Panc1 (cell line): ENCODE measurements at regions not wholly inside any gene's neighbourhood (a gene's known extent, or its start where the extent isn't known, plus 50 kb on each side); places are given as distances from the start of the nearest gene placed in this dataset.

Source experiments
- ATAC-seq: fragments of 200-7000 bp; cut with Tn5 transposase; 2 replicates; pipeline ENCODE4 v1.9.1; 2020; ENCODE audit warnings: mild to moderate bottlenecking, moderate library complexity
- BruUV-seq: library from RNA; stranded (reverse); fragments of 400-500 nt; replicated peaks from 2 replicates; lab custom pipeline; 2021; lab: Mats Ljungman, UMichigan
- CTCF ChIA-PET: fragments of 300-600 bp; sonication (Branson Sonifier 250); formaldehyde crosslinking; loops from one replicate; lab custom pipeline; 2022; ENCODE audit warnings: antibody characterized with exemption; lab: Charles Lee
- POLR2A ChIA-PET: fragments of 300-600 bp; sonication (Branson Sonifier 250); formaldehyde crosslinking; loops from one replicate; lab custom pipeline; 2022; ENCODE audit warnings: antibody characterized with exemption; lab: Charles Lee
- DNase-seq: peaks from one replicate; pipeline ENCODE4 v3.0.0-alpha.2; 2010; ENCODE audit warnings: low read depth, low spot score
- H3K27ac ChIP-seq: 2 replicates; pipeline ENCODE4 v1.5.1; 2011; ENCODE audit warnings: mild to moderate bottlenecking, low read length, inconsistent platforms
- H3K27me3 ChIP-seq: fragments of 200-500 bp; sonication (Bioruptor generic); 2 replicates; pipeline ENCODE4 v1.6.0; 2014; ENCODE audit warnings: low read length, inconsistent platforms; ENCODE audit not compliant: control insufficient read depth, insufficient read depth
- H3K36me3 ChIP-seq: fragments of 200-500 bp; sonication (Bioruptor generic); 2 replicates; pipeline ENCODE4 v1.5.1; 2014; ENCODE audit warnings: inconsistent platforms, mild to moderate bottlenecking, low read length, moderate library complexity; ENCODE audit not compliant: control insufficient read depth, insufficient read depth
- H3K4me1 ChIP-seq: 2 replicates; pipeline ENCODE4 v1.5.1; 2011; ENCODE audit warnings: inconsistent platforms, mild to moderate bottlenecking, low read length, moderate library complexity; ENCODE audit not compliant: control insufficient read depth, insufficient read depth
- H3K4me3 ChIP-seq, 2 experiments: 2 replicates each; pipeline ENCODE4 v1.5.1; 2011 to 2012; ENCODE audit warnings: low read depth in 2 of 2, low read length in 2 of 2, mild to moderate bottlenecking in 2 of 2, inconsistent platforms in 1 of 2, moderate library complexity in 1 of 2
- H3K9me3 ChIP-seq: fragments of 200-500 bp; sonication (Bioruptor generic); 2 replicates; pipeline ENCODE4 v1.5.1; 2014; ENCODE audit warnings: low read depth, mild to moderate bottlenecking, inconsistent platforms, low read length, moderate library complexity; ENCODE audit not compliant: control insufficient read depth, insufficient read depth
- POLR2AphosphoS5 ChIP-seq: IDR thresholded peaks from 2 replicates; pipeline ENCODE4 v1.6.1; 2012; ENCODE audit warnings: mild to moderate bottlenecking, low read depth, low read length, moderate library complexity
- SIN3A ChIP-seq: IDR thresholded peaks from 2 replicates; pipeline ENCODE4 v1.6.1; 2012; ENCODE audit warnings: low read depth, mild to moderate bottlenecking, low read length, moderate library complexity, borderline replicate concordance; ENCODE audit not compliant: insufficient read depth
- TCF7L2 ChIP-seq: IDR thresholded peaks from 2 replicates; pipeline ENCODE4 v1.6.1; 2011; ENCODE audit warnings: mild to moderate bottlenecking, low read depth, low read length, inconsistent platforms
- in situ Hi-C: cut with HindIII; loops from 2 replicates; pipeline ENCODE4 v1.10.0; 2016; ENCODE audit warnings: low sequenced_read_pairs, low pct_unique_long_range_greater_than_20kb
- intact Hi-C: fragments of 100-400 bp; cut with micrococcal nuclease; formaldehyde crosslinking; loops from one replicate; pipeline ENCODE4 v1.10.0; 2022; ENCODE audit not compliant: unreplicated experiment
- TF ChIP-seq, protein P1 (sequence below): fragments of 450-650 bp; IDR thresholded peaks from 2 replicates; pipeline ENCODE4 v1.5.1; 2017; ENCODE audit warnings: mild to moderate bottlenecking
- TF ChIP-seq, protein P2 (sequence below), 2 experiments: IDR thresholded peaks; 2 replicates each; pipeline ENCODE4 v1.6.1; 2011 to 2012; ENCODE audit warnings: low read depth in 2 of 2, control low read depth in 1 of 2, low read length in 1 of 2, mild to moderate bottlenecking in 1 of 2, moderate library complexity in 1 of 2; ENCODE audit not compliant: insufficient read depth in 1 of 2

DNA sequence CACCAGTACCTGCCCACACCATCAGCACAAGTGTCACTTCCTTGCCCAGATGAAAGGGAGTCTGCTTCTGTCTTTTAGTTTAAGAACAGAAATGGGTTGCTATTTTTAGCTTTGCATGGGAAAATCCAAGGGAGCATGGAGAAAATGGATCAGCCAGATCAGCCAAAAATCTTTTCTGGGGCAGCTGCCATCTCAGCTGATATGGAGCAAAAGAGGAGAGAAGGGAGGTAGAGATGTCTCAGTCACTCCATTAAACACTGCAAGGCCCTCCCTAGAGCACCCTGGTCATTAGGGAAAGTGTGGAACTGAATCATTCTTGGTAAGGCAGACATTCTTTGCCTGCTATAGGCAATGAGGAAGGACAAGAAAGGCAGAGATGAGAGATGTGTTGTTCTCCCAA, 79.9 kb downstream of the CTAGE1 start:
- Histone ChIP-seq H3K9me3 (no peaks in the 10 kb centered on the region), H3K27me3 (peaks cover 3% of the 10 kb centered on the region), H3K27ac (no peak overlapping the region), H3K4me3 (no peak overlapping the region), H3K4me1 (no peaks in the 10 kb centered on the region), H3K36me3 (no peaks in the 10 kb centered on the region)
- ChIA-PET CTCF (no interaction called here), POLR2A (no interaction called here)
- intact Hi-C loops (no loop called here), in situ Hi-C loops (no loop called here)
- TF ChIP-seq, protein P1, sequence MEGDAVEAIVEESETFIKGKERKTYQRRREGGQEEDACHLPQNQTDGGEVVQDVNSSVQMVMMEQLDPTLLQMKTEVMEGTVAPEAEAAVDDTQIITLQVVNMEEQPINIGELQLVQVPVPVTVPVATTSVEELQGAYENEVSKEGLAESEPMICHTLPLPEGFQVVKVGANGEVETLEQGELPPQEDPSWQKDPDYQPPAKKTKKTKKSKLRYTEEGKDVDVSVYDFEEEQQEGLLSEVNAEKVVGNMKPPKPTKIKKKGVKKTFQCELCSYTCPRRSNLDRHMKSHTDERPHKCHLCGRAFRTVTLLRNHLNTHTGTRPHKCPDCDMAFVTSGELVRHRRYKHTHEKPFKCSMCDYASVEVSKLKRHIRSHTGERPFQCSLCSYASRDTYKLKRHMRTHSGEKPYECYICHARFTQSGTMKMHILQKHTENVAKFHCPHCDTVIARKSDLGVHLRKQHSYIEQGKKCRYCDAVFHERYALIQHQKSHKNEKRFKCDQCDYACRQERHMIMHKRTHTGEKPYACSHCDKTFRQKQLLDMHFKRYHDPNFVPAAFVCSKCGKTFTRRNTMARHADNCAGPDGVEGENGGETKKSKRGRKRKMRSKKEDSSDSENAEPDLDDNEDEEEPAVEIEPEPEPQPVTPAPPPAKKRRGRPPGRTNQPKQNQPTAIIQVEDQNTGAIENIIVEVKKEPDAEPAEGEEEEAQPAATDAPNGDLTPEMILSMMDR: no peak
- TF ChIP-seq TCF7L2 (no peak), SIN3A (no peak), POLR2AphosphoS5 (no peak)
- BruUV-seq: no TSS peak
- ATAC-seq (no peak), DNase-seq (no peak)

DNA sequence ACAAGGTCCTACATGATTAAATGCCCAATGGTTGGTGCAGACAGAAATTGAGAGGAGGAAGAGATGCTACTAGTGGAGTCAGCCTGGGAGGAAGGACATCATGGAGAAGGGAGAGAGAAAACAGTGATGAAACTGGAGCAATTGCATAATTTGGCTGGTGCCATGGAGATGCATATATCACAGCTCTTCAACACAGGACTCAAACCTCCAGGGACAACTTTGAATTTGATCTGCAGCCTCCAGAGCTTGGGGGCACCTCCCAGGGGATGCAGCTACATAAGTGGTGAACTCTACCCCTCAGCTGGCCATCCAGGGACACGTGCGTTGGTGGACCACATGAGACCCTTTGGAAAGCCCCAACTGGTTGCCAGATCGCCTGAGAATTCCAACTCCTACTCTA, 80.4 kb downstream of the CTAGE1 start:
- H3K36me3 ChIP-seq: no peaks in the 10 kb centered on the region
- in situ Hi-C loops: no loop called here
- POLR2A ChIA-PET: no interaction called here

More for the DNA sequence above, 80.4 kb downstream of the CTAGE1 start:
- TF ChIP-seq, protein P1: no peak
- TF ChIP-seq, protein P2, sequence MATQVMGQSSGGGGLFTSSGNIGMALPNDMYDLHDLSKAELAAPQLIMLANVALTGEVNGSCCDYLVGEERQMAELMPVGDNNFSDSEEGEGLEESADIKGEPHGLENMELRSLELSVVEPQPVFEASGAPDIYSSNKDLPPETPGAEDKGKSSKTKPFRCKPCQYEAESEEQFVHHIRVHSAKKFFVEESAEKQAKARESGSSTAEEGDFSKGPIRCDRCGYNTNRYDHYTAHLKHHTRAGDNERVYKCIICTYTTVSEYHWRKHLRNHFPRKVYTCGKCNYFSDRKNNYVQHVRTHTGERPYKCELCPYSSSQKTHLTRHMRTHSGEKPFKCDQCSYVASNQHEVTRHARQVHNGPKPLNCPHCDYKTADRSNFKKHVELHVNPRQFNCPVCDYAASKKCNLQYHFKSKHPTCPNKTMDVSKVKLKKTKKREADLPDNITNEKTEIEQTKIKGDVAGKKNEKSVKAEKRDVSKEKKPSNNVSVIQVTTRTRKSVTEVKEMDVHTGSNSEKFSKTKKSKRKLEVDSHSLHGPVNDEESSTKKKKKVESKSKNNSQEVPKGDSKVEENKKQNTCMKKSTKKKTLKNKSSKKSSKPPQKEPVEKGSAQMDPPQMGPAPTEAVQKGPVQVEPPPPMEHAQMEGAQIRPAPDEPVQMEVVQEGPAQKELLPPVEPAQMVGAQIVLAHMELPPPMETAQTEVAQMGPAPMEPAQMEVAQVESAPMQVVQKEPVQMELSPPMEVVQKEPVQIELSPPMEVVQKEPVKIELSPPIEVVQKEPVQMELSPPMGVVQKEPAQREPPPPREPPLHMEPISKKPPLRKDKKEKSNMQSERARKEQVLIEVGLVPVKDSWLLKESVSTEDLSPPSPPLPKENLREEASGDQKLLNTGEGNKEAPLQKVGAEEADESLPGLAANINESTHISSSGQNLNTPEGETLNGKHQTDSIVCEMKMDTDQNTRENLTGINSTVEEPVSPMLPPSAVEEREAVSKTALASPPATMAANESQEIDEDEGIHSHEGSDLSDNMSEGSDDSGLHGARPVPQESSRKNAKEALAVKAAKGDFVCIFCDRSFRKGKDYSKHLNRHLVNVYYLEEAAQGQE (IDR thresholded peaks at IDR 0.05; ENCODE audit: insufficient read depth in 1 of 2, low read depth in 2 of 2, low read length in 1 of 2): no peak
- TF ChIP-seq TCF7L2 (no peak), POLR2AphosphoS5 (no peak), SIN3A (no peak)
- Histone ChIP-seq H3K27ac (no peak overlapping the region), H3K9me3 (no peaks in the 10 kb centered on the region), H3K4me3 (no peak overlapping the region), H3K4me1 (no peaks in the 10 kb centered on the region), H3K27me3 (peaks cover 3% of the 10 kb centered on the region)
- no TSS peak for BruUV-seq
- CTCF ChIA-PET: no interaction called here
- ATAC-seq (no peak), DNase-seq (no peak)
- intact Hi-C loops: no loop called here
